ENCODE measurements at regions not wholly inside any gene's neighbourhood (a gene's known extent, or its start where the extent isn't known, plus 50 kb on each side); places are given as distances from the start of the nearest gene placed in this dataset.

- TF ChIP-seq, protein P1, sequence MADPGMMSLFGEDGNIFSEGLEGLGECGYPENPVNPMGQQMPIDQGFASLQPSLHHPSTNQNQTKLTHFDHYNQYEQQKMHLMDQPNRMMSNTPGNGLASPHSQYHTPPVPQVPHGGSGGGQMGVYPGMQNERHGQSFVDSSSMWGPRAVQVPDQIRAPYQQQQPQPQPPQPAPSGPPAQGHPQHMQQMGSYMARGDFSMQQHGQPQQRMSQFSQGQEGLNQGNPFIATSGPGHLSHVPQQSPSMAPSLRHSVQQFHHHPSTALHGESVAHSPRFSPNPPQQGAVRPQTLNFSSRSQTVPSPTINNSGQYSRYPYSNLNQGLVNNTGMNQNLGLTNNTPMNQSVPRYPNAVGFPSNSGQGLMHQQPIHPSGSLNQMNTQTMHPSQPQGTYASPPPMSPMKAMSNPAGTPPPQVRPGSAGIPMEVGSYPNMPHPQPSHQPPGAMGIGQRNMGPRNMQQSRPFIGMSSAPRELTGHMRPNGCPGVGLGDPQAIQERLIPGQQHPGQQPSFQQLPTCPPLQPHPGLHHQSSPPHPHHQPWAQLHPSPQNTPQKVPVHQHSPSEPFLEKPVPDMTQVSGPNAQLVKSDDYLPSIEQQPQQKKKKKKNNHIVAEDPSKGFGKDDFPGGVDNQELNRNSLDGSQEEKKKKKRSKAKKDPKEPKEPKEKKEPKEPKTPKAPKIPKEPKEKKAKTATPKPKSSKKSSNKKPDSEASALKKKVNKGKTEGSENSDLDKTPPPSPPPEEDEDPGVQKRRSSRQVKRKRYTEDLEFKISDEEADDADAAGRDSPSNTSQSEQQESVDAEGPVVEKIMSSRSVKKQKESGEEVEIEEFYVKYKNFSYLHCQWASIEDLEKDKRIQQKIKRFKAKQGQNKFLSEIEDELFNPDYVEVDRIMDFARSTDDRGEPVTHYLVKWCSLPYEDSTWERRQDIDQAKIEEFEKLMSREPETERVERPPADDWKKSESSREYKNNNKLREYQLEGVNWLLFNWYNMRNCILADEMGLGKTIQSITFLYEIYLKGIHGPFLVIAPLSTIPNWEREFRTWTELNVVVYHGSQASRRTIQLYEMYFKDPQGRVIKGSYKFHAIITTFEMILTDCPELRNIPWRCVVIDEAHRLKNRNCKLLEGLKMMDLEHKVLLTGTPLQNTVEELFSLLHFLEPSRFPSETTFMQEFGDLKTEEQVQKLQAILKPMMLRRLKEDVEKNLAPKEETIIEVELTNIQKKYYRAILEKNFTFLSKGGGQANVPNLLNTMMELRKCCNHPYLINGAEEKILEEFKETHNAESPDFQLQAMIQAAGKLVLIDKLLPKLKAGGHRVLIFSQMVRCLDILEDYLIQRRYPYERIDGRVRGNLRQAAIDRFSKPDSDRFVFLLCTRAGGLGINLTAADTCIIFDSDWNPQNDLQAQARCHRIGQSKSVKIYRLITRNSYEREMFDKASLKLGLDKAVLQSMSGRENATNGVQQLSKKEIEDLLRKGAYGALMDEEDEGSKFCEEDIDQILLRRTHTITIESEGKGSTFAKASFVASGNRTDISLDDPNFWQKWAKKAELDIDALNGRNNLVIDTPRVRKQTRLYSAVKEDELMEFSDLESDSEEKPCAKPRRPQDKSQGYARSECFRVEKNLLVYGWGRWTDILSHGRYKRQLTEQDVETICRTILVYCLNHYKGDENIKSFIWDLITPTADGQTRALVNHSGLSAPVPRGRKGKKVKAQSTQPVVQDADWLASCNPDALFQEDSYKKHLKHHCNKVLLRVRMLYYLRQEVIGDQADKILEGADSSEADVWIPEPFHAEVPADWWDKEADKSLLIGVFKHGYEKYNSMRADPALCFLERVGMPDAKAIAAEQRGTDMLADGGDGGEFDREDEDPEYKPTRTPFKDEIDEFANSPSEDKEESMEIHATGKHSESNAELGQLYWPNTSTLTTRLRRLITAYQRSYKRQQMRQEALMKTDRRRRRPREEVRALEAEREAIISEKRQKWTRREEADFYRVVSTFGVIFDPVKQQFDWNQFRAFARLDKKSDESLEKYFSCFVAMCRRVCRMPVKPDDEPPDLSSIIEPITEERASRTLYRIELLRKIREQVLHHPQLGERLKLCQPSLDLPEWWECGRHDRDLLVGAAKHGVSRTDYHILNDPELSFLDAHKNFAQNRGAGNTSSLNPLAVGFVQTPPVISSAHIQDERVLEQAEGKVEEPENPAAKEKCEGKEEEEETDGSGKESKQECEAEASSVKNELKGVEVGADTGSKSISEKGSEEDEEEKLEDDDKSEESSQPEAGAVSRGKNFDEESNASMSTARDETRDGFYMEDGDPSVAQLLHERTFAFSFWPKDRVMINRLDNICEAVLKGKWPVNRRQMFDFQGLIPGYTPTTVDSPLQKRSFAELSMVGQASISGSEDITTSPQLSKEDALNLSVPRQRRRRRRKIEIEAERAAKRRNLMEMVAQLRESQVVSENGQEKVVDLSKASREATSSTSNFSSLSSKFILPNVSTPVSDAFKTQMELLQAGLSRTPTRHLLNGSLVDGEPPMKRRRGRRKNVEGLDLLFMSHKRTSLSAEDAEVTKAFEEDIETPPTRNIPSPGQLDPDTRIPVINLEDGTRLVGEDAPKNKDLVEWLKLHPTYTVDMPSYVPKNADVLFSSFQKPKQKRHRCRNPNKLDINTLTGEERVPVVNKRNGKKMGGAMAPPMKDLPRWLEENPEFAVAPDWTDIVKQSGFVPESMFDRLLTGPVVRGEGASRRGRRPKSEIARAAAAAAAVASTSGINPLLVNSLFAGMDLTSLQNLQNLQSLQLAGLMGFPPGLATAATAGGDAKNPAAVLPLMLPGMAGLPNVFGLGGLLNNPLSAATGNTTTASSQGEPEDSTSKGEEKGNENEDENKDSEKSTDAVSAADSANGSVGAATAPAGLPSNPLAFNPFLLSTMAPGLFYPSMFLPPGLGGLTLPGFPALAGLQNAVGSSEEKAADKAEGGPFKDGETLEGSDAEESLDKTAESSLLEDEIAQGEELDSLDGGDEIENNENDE (IDR thresholded peaks at IDR 0.05; ENCODE audit: insufficient replicate concordance, low read length), result no peak
- no peak for TF ChIP-seq HDAC6 (IDR thresholded peaks at IDR 0.05; ENCODE audit: low read depth, low read length)
- no peak for TF ChIP-seq SUZ12 (IDR thresholded peaks at IDR 0.05; ENCODE audit: low read length)
These were observed 420.0 kb downstream of the MN1 start (continued) for GRCh38 chr22:27381552-27381951.

Data from H1 (cell line).